Adrenal gland (tissue), 9 donors: ENCODE measurements at regions not wholly inside any gene's neighbourhood (a gene's known extent, or its start where the extent isn't known, plus 50 kb on each side); places are given as distances from the start of the nearest gene placed in this dataset.

Source experiments
- DNase-seq, 7 donors: peaks; one replicate each; pipeline ENCODE4 v3.0.0-alpha.2; 2019 to 2020
- H3K27ac ChIP-seq, 5 donors: fragments of 200-600 bp; sonication (generic) in 4 of 5; 1 replicate in 3 of 5; 2 replicates in 2 of 5; pipeline versions ENCODE4 v1.5.1 to v1.8.0; 2016 to 2020; ENCODE audit warnings: mild to moderate bottlenecking in 1 of 5
- H3K27me3 ChIP-seq: fragments of 200-600 bp; 2 replicates; pipeline ENCODE4 v1.8.0; 2021
- H3K36me3 ChIP-seq, 2 donors: fragments of 200-600 bp; replicated peaks in 1 of 2; 1 replicate in 1 of 2; 2 replicates in 1 of 2; pipeline versions ENCODE4 v1.5.1 to v1.8.0; 2018 to 2022
- H3K4me1 ChIP-seq, 2 donors: fragments of 200-600 bp; replicated peaks in 1 of 2; 1 replicate in 1 of 2; 2 replicates in 1 of 2; pipeline versions ENCODE4 v1.5.1 to v1.8.0; 2018 to 2021
- H3K4me3 ChIP-seq, 4 donors: fragments of 200-600 bp; sonication (generic) in 3 of 4; one replicate each; pipeline ENCODE4 v1.5.1; 2016 to 2018
- H3K9me3 ChIP-seq, 3 donors: fragments of 200-600 bp; sonication (generic) in 1 of 3; replicated peaks in 1 of 3; 1 replicate in 2 of 3; 2 replicates in 1 of 3; pipeline versions ENCODE4 v1.5.1 to v1.8.0; 2016 to 2021
- POLR2A ChIP-seq, 2 donors: fragments of 450-650 bp; IDR thresholded peaks; one replicate each; pipeline ENCODE4 v1.6.1; 2017; ENCODE audit warnings: antibody characterized with exemption in 2 of 2, mild to moderate bottlenecking in 2 of 2, moderate library complexity in 1 of 2
- WGBS, 4 donors: extraction: QIAGEN DNeasy Blood & Tissue Kit in 2 of 4; methylation state at CpG; one replicate each; pipeline versions ENCODE4 v1.1.5 to v1.1.7; 2013 to 2017; 5-methylcytosine and 5-hydroxymethylcytosine counted together
- intact Hi-C, 2 donors: fragments of 100-400 bp; cut with DNase I; formaldehyde crosslinking; loops; one replicate each; pipeline versions ENCODE4 v1.14.1 to v1.15.0; 2022 to 2023
- TF ChIP-seq, protein P1 (sequence below), 6 experiments: fragments of 450-650 bp in 4 of 6; fragments of 200-600 bp in 2 of 6; sonication (generic) in 1 of 6; IDR thresholded peaks; 1 replicate in 5 of 6; 2 replicates in 1 of 6; pipeline versions ENCODE4 v1.5.1 to v1.8.0; 2016 to 2021; ENCODE audit warnings: antibody characterized with exemption in 6 of 6, mild to moderate bottlenecking in 2 of 6, moderate library complexity in 1 of 6
- donor health status: healthy with polysubstance abuse.
- donor health status: Bipolar disorder and iron deficiency.
- donor health status: DM: yes; HTN: yes; CAD: no.
- donor health status: DM: no; HTN: no; CAD: no.
- donor health status: DM: no; HTN: no; CAD: no.

DNA sequence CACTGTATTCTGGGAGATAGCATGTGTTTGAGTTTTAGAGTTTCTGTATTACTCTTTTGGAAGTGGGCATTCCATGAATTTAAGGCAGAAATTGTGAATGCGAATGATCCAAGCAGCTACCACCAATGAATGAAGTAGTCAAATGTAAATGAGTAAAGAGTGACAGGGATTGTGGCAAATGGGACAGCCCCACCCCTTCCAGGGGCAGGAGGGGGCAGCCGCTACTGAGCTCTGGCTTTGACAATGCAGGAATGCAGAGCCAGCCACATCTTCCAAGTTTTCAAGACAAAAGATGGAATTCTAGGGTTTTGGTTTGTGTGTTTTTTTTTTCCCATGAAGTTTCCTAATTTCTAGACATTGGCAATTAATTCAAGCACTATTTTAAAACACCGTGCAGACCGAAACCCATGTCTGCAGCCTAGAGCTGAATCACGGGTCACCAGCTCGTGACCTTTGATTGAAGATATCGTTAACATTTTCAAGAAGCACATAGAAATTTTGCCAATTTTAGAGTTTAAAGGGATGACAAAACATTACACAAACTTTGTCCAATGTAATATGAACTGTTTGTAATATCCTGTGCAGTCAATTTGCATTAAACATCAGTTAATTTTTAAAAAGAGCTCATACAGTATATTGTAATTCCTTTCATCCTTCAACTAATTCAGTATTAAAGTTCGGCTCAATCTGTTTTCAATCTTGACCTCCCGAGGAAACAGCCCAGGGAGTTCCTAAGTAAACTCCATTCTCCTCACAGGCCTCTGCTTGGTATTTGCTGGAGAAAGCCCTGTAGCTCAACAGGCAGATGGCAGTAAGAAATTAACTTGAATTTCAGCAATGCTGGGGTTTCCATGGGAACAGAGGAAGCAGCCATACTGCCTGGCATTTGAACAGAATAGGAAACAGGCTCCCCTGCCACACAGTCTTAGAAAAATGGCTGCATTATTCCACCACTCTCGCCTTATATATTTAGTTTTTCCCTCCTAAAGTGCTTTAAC, 83.4 kb downstream of the UCHL1 start:
- H3K4me3 ChIP-seq: peak overlapping the region in 1 of 4 donors; percentile 38
- WGBS, 4 donors: 33 to 43% (median 41%) methylated on average over 10 of the region's 10 CpGs
- intact Hi-C loops: no loop called here
- TF ChIP-seq, protein P1, sequence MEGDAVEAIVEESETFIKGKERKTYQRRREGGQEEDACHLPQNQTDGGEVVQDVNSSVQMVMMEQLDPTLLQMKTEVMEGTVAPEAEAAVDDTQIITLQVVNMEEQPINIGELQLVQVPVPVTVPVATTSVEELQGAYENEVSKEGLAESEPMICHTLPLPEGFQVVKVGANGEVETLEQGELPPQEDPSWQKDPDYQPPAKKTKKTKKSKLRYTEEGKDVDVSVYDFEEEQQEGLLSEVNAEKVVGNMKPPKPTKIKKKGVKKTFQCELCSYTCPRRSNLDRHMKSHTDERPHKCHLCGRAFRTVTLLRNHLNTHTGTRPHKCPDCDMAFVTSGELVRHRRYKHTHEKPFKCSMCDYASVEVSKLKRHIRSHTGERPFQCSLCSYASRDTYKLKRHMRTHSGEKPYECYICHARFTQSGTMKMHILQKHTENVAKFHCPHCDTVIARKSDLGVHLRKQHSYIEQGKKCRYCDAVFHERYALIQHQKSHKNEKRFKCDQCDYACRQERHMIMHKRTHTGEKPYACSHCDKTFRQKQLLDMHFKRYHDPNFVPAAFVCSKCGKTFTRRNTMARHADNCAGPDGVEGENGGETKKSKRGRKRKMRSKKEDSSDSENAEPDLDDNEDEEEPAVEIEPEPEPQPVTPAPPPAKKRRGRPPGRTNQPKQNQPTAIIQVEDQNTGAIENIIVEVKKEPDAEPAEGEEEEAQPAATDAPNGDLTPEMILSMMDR (IDR thresholded peaks at IDR 0.05): peak in 5 of 6 experiments; percentile 15 to 51 (median 34)
- no peak for TF ChIP-seq POLR2A (IDR thresholded peaks at IDR 0.05)
- DNase-seq: peak; percentile 46 to 76 (median 57)
- peak overlapping the region in 3 of 5 donors; percentile 30 to 58 (median 49) for H3K27ac ChIP-seq
- no peaks in the 10 kb centered on the region for H3K36me3 ChIP-seq
- H3K4me1 ChIP-seq: peaks cover 5 to 13% of the 10 kb centered on the region in 2 donors
- no peaks in the 10 kb centered on the region for H3K9me3 ChIP-seq
- no peaks in the 10 kb centered on the region for H3K27me3 ChIP-seq

DNA sequence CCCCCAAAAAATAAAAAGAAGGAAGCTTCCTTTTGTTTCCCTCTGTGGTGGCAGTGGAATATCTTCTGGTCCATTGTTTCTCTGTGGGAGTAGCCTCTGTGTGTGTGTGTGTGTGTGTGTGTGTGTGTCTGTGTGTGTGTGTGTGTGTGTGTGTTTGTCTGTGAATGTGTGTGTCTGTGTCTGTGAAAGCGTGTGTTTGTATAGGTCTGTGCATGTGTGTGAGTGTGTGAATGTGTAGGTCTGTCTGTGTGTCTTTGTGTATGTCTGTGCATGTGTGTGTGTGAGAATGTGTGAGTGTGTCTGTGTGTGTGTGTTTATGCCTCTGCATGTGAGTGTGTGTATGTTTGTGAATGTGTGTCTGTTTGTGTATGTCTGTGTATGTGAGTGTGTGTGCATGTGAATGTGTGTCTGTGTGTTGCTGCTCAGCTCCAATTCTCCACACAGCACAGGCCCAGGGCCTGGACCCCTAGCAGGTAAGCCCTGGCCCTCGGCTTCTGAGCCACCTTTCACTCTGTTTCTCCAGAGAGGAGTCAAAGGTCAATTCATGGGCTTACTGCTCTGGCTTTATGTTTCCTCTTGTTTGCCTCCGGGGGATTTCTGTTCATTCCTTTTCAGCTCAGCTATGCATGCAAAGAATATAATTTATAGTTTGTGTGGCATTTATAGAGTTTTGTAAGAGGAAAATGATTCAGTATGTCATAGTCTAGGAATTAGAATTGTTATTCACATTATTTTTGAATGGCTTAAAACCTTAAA, 89.8 kb downstream of the UCHL1 start:
- no peak for DNase-seq
- no peak overlapping the region for H3K4me3 ChIP-seq
- H3K27ac ChIP-seq: no peak overlapping the region
- intact Hi-C loops: no loop called here
- H3K9me3 ChIP-seq: no peaks in the 10 kb centered on the region
- no peaks in the 10 kb centered on the region for H3K27me3 ChIP-seq
- H3K36me3 ChIP-seq: no peaks in the 10 kb centered on the region
- TF ChIP-seq, protein P1 (IDR thresholded peaks at IDR 0.05): no peak
- TF ChIP-seq POLR2A (IDR thresholded peaks at IDR 0.05): no peak
- H3K4me1 ChIP-seq: peaks cover 0 to 3% of the 10 kb centered on the region in 2 donors
- WGBS, 4 donors: 71 to 78% (median 73%) methylated on average over 3 of the region's 3 CpGs

DNA sequence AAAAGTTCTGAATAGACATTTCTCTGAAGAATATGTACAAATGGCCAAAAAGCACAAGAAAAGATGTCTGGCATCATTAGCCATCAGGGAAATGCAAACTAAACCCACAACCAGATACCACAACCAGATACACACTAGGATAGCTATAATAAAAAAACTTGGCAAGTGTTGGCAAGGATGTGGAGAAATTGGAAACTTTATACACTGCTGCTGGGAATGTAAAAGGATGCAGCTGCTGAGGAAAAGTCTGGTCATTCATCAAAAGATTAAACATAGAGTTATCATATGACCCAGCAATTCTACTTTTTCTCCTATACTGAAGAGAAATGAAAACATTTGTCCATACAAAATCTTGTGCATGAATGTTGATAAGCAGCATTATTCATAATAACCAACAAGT, 92.3 kb downstream of the UCHL1 start:
- Histone ChIP-seq H3K27me3 (no peaks in the 10 kb centered on the region), H3K4me3 (no peak overlapping the region), H3K27ac (no peak overlapping the region), H3K9me3 (no peaks in the 10 kb centered on the region), H3K4me1 (peaks cover 0 to 3% of the 10 kb centered on the region in 2 donors), H3K36me3 (no peaks in the 10 kb centered on the region)
- TF ChIP-seq, protein P1 (IDR thresholded peaks at IDR 0.05): no peak
- no peak for TF ChIP-seq POLR2A (IDR thresholded peaks at IDR 0.05)
- intact Hi-C loops: no loop called here
- no peak for DNase-seq
